ENCODE measurements at regions not wholly inside any gene's neighbourhood (a gene's known extent, or its start where the extent isn't known, plus 50 kb on each side); places are given as distances from the start of the nearest gene placed in this dataset.
A peak's percentile ranks its signal among the peaks of the same experiment; 100 is the strongest.
"Not testable (repeated sequence)": the region's sequence is repeated elsewhere in the genome, so short reads cannot be mapped to it uniquely, and the experiment has no call there.

- DNase-seq: no peak
Observed at GRCh38 chr17:51389875-51390274, 129.5 kb downstream of the UTP18 start.

GRCh38 chr17:51391982-51392654 lies 131.8 kb downstream of the UTP18 start:
- peak; percentile 5 for DNase-seq

- DNase-seq: no peak
Observed at GRCh38 chr17:51395621-51396020, 135.3 kb downstream of the UTP18 start.

GRCh38 chr17:51397361-51398127 lies 137.2 kb downstream of the UTP18 start:
- peak; percentile 70 for DNase-seq

- DNase-seq: no peak
Observed at GRCh38 chr17:51398128-51398525, 137.8 kb downstream of the UTP18 start.

GRCh38 chr17:51398687-51399086 lies 138.3 kb downstream of the UTP18 start:
- no peak for DNase-seq

GRCh38 chr17:51401279-51401678 lies 140.9 kb downstream of the UTP18 start:
- no peak for DNase-seq

- no peak for DNase-seq
Observed at GRCh38 chr17:51402899-51403298, 142.6 kb downstream of the UTP18 start.

GRCh38 chr17:51407576-51407975 lies 147.2 kb downstream of the UTP18 start:
- no peak for DNase-seq

- DNase-seq: no peak
Observed at GRCh38 chr17:51419476-51419875, 159.1 kb downstream of the UTP18 start.

- no peak for DNase-seq
Observed at GRCh38 chr17:51421525-51421924, 161.2 kb downstream of the UTP18 start.

- DNase-seq: no peak
Observed at GRCh38 chr17:51422634-51423033, 162.3 kb downstream of the UTP18 start.

GRCh38 chr17:51423421-51424160 lies 163.2 kb downstream of the UTP18 start:
- DNase-seq: no peak

GRCh38 chr17:51425773-51426172 lies 165.4 kb downstream of the UTP18 start:
- DNase-seq: no peak

GRCh38 chr17:51427323-51427811 lies 167.0 kb downstream of the UTP18 start:
- no peak for DNase-seq

GRCh38 chr17:51427856-51428255 lies 167.5 kb downstream of the UTP18 start:
- no peak for DNase-seq

GRCh38 chr17:51428668-51429495 lies 168.5 kb downstream of the UTP18 start:
- DNase-seq: no peak

- DNase-seq: not testable (repeated sequence)
Observed at GRCh38 chr17:51429938-51430337, 169.6 kb downstream of the UTP18 start.

- no peak for DNase-seq
Observed at GRCh38 chr17:51430591-51430990, 170.2 kb downstream of the UTP18 start.

- no peak for DNase-seq
Observed at GRCh38 chr17:51434434-51435170, 174.3 kb downstream of the UTP18 start.

- DNase-seq: no peak
Observed at GRCh38 chr17:51435171-51435552, 174.8 kb downstream of the UTP18 start.

- DNase-seq: peak; percentile 42
Observed at GRCh38 chr17:51435641-51436091, 175.3 kb downstream of the UTP18 start.
